MM.1S (cell line): ENCODE measurements at regions not wholly inside any gene's neighbourhood (a gene's known extent, or its start where the extent isn't known, plus 50 kb on each side); places are given as distances from the start of the nearest gene placed in this dataset.

ENCODE experiments used
- DNase-seq: peaks from one replicate; pipeline ENCODE4 v3.0.0-alpha.2; 2015
- H2AFZ ChIP-seq: fragments of 300-600 bp; sonication (generic); 2 replicates; pipeline ENCODE4 v1.6.0; 2016; ENCODE audit warnings: antibody characterized with exemption, low read length
- H3F3A ChIP-seq: fragments of 300-600 bp; sonication (generic); 2 replicates; pipeline ENCODE4 v1.6.1; 2016; ENCODE audit warnings: mild to moderate bottlenecking, antibody characterized with exemption, low read length, moderate library complexity, mixed read lengths; ENCODE audit not compliant: insufficient read depth
- H3K27ac ChIP-seq: fragments of 300-600 bp; sonication (generic); 2 replicates; pipeline ENCODE4 v1.5.1; 2016; ENCODE audit warnings: mild to moderate bottlenecking, low read length
- H3K27me3 ChIP-seq: fragments of 300-600 bp; sonication (generic); replicated peaks from 2 replicates; pipeline ENCODE4 v1.6.0; 2016; ENCODE audit warnings: low read length; ENCODE audit not compliant: insufficient read depth
- H3K36me3 ChIP-seq: fragments of 300-600 bp; sonication (generic); replicated peaks from 2 replicates; pipeline ENCODE4 v1.6.1; 2016; ENCODE audit warnings: mild to moderate bottlenecking, low read length, mixed read lengths; ENCODE audit not compliant: insufficient read depth
- H3K4me1 ChIP-seq: fragments of 300-600 bp; sonication (generic); 2 replicates; pipeline ENCODE4 v1.6.1; 2016; ENCODE audit warnings: low read length, mixed read lengths
- H3K4me2 ChIP-seq: fragments of 300-600 bp; sonication (generic); 2 replicates; pipeline ENCODE4 v1.6.0; 2016; ENCODE audit warnings: low read depth, low read length
- H3K4me3 ChIP-seq: fragments of 300-600 bp; sonication (generic); 2 replicates; pipeline ENCODE4 v1.5.1; 2016; ENCODE audit warnings: low read length, mixed read lengths
- H3K79me2 ChIP-seq: fragments of 300-600 bp; sonication (generic); 2 replicates; pipeline ENCODE4 v1.6.1; 2016; ENCODE audit warnings: mixed run types, low read length, mixed read lengths
- H3K9ac ChIP-seq: fragments of 300-600 bp; sonication (generic); 2 replicates; pipeline ENCODE4 v1.6.1; 2016; ENCODE audit warnings: low read length, mixed read lengths
- H3K9me2 ChIP-seq: fragments of 300-600 bp; sonication (generic); replicated peaks from 2 replicates; pipeline ENCODE4 v1.6.1; 2016; ENCODE audit warnings: mild to moderate bottlenecking, low read length, mixed read lengths; ENCODE audit not compliant: insufficient read depth
- H3K9me3 ChIP-seq: fragments of 300-600 bp; sonication (generic); replicated peaks from 2 replicates; pipeline ENCODE4 v1.6.1; 2016; ENCODE audit warnings: mild to moderate bottlenecking, low read length, mixed read lengths; ENCODE audit not compliant: insufficient read depth
- H4K20me1 ChIP-seq: fragments of 300-600 bp; sonication (generic); 2 replicates; pipeline ENCODE4 v1.6.1; 2016; ENCODE audit warnings: mild to moderate bottlenecking, low read length, moderate library complexity, mixed read lengths; ENCODE audit not compliant: insufficient read depth
- EZH2 ChIP-seq: fragments of 300-600 bp; sonication (generic); optimal IDR thresholded peaks from 2 replicates; pipeline ENCODE3; 2017; ENCODE audit warnings: low read depth, mild to moderate bottlenecking, antibody characterized with exemption, low read length, mixed read lengths
- EZH2phosphoT487 ChIP-seq: fragments of 300-600 bp; sonication (generic); IDR thresholded peaks from 2 replicates; pipeline ENCODE4 v1.6.1; 2018; ENCODE audit warnings: antibody characterized with exemption, low read length
- TF ChIP-seq, protein P1 (sequence below): fragments of 300-600 bp; sonication (generic); IDR thresholded peaks from 2 replicates; pipeline ENCODE4 v1.5.1; 2016; ENCODE audit warnings: antibody characterized with exemption, low read length, mixed read lengths

DNA sequence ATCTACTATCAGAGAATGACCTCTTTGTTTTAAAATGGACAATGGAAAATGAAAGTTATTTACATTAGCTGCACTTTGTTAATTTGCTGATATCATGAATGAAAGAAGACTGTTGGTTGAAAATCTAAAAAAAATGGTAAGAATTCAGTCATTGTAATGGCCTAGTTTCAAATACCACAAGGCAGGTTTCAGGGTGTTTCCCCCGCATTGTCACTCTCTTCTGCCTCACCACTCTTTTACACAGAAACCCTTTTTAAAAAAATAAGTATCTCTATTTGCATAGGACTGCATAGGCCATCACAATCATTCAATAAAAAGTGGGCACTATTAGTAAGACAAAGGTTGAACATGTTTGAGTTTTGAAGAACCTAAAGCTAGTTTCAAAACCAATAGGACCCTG is 737.1 kb downstream of the INHBA start:
- Histone ChIP-seq H3K4me1 (peaks cover 19% of the 10 kb centered on the region), H3K4me2 (no peak overlapping the region), H3K27ac (no peak overlapping the region), H3K79me2 (no peaks in the 10 kb centered on the region), H3K27me3 (0 out of 2 replicates have a peak, but pooled peaks cover 5% of the 10 kb centered on the region), H3K4me3 (no peak overlapping the region), H3F3A (peaks cover 10% of the 10 kb centered on the region), H3K36me3 (no peaks in the 10 kb centered on the region), H3K9me3 (no peaks in the 10 kb centered on the region), H4K20me1 (no peaks in the 10 kb centered on the region), H3K9ac (no peak overlapping the region), H2AFZ (no peak overlapping the region), H3K9me2 (no peaks in the 10 kb centered on the region)
- peak; percentile 67 for DNase-seq
- TF ChIP-seq, protein P1, sequence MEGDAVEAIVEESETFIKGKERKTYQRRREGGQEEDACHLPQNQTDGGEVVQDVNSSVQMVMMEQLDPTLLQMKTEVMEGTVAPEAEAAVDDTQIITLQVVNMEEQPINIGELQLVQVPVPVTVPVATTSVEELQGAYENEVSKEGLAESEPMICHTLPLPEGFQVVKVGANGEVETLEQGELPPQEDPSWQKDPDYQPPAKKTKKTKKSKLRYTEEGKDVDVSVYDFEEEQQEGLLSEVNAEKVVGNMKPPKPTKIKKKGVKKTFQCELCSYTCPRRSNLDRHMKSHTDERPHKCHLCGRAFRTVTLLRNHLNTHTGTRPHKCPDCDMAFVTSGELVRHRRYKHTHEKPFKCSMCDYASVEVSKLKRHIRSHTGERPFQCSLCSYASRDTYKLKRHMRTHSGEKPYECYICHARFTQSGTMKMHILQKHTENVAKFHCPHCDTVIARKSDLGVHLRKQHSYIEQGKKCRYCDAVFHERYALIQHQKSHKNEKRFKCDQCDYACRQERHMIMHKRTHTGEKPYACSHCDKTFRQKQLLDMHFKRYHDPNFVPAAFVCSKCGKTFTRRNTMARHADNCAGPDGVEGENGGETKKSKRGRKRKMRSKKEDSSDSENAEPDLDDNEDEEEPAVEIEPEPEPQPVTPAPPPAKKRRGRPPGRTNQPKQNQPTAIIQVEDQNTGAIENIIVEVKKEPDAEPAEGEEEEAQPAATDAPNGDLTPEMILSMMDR: no peak
- no peak for TF ChIP-seq EZH2phosphoT487
- TF ChIP-seq EZH2: no peak

- peak overlapping the region; percentile 18; the same call in 1 of the 2 replicates for H3K4me2 ChIP-seq
- no peak for TF ChIP-seq EZH2
- TF ChIP-seq, protein P1: no peak
- TF ChIP-seq EZH2phosphoT487: no peak
- H2AFZ ChIP-seq: no peak overlapping the region
Measured at GRCh38 chr7:40965016-40965415, 737.9 kb downstream of the INHBA start.

DNA sequence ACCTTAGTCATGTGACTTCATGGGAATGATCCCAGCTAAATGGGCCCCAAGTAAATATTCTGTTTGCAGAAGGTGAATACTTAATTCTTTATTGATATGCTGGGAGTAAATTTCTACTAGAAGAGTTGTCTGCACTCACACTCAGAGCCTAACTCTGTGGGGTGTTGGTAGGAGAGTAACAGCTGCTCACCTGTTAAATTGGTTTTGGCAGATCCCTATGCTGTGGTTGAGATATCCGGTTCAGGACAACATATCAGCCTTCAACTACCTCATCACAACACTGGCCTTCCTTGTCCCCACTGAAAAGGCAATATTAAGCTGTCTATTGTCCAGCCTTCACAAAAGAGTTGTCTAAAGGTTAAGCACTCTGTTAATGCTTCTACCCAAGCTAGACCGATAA is 738.3 kb downstream of the INHBA start:
- Histone ChIP-seq H3K79me2 (no peaks in the 10 kb centered on the region), H4K20me1 (no peaks in the 10 kb centered on the region), H3K4me3 (no peak overlapping the region), H3K9ac (no peak overlapping the region), H3K27ac (no peak overlapping the region), H3K9me3 (no peaks in the 10 kb centered on the region), H3K4me1 (peaks cover 19% of the 10 kb centered on the region), H2AFZ (no peak overlapping the region), H3K36me3 (no peaks in the 10 kb centered on the region), H3K4me2 (peak overlapping the region; percentile 18; the same call in 1 of the 2 replicates), H3K27me3 (0 out of 2 replicates have a peak, but pooled peaks cover 5% of the 10 kb centered on the region), H3K9me2 (no peaks in the 10 kb centered on the region), H3F3A (peaks cover 10% of the 10 kb centered on the region)
- DNase-seq: peak; percentile 35
- TF ChIP-seq, protein P1: no peak
- TF ChIP-seq EZH2phosphoT487 (no peak), EZH2 (no peak)

More at GRCh38 chr7:40965016-40965415, 737.9 kb downstream of the INHBA start:
- no peaks in the 10 kb centered on the region for H3K9me2 ChIP-seq
- no peak overlapping the region for H3K9ac ChIP-seq
- peaks cover 19% of the 10 kb centered on the region for H3K4me1 ChIP-seq
- H3K9me3 ChIP-seq: no peaks in the 10 kb centered on the region
- H3F3A ChIP-seq: peaks cover 10% of the 10 kb centered on the region
- no peak overlapping the region for H3K27ac ChIP-seq
- no peak for DNase-seq
- no peaks in the 10 kb centered on the region for H3K79me2 ChIP-seq
- H4K20me1 ChIP-seq: no peaks in the 10 kb centered on the region
- 0 out of 2 replicates have a peak, but pooled peaks cover 5% of the 10 kb centered on the region for H3K27me3 ChIP-seq
- no peaks in the 10 kb centered on the region for H3K36me3 ChIP-seq
- H3K4me3 ChIP-seq: no peak overlapping the region
